Epithelial cell of prostate (primary cell): ENCODE measurements at regions not wholly inside any gene's neighbourhood (a gene's known extent, or its start where the extent isn't known, plus 50 kb on each side); places are given as distances from the start of the nearest gene placed in this dataset.
"Not testable (repeated sequence)": the region's sequence is repeated elsewhere in the genome, so short reads cannot be mapped to it uniquely, and the experiment has no call there.

Experiments used
- DNase-seq: peaks from one replicate; pipeline ENCODE4 v3.0.0-alpha.2; 2011; ENCODE audit warnings: low read depth, low spot score
- H3K27ac ChIP-seq: fragments of 450-650 bp; 2 replicates; pipeline ENCODE4 v1.5.1; 2017; ENCODE audit warnings: mild to moderate bottlenecking

DNA sequence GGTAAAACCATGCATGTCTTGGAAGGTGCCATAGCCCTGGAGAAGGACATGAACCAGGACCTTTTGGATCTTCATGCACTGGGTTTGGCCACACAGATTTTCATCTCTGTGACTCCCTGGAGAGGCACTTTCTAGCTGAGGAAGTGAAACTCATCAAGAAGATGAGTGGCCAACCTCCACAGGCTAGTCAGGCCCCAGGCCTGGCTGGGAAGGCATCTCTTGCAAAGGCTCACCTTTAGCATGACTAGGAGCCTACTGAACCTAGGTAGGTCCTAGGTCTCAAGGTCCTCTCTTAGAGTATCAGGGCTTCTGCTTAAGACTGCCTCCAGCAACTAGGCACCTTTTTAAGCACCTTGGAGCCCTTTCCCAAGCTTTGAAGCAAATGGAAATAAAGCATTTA, 1448.7 kb upstream of the ACO1 start:
- H3K27ac ChIP-seq, result no peak overlapping the region
- no peak for DNase-seq

DNA sequence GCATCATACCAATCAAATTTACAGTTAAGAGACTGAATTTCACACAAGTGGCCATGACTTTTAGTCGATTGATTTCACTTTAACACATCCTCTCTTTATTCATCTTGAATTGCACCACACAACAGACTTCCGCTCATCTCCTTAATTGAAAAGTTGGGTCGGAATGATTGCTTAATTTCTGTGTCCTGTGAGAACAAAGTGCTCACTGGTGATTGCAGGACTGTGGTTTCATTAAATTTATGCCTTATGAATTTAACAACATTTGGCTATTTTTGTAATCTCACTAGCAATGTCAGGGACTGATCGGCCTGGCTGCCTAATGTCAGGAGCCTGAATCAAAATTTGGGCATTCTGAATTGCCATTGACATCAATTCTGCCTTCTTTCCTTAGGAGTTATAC, 1447.3 kb upstream of the ACO1 start:
- DNase-seq, result no peak
- no peak overlapping the region for H3K27ac ChIP-seq

DNA sequence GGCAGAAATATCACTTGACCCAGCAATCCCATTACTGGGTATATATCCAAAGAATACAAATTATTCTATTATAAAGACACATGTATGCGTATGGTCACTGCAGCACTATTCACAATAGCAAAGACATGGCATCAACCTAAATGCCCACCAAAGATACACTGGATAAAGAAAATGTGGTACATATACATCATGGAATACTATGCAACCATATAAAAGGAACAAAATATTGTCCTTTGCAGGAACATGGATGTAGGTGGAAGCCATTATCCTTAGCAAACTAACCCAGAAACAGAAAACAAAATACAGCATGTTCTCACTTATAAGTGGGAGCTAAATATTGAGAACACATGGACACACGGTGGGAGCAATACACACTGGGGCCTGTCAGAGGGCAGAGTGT, 1441.6 kb upstream of the ACO1 start:
- not testable (repeated sequence) for H3K27ac ChIP-seq, DNase-seq

DNA sequence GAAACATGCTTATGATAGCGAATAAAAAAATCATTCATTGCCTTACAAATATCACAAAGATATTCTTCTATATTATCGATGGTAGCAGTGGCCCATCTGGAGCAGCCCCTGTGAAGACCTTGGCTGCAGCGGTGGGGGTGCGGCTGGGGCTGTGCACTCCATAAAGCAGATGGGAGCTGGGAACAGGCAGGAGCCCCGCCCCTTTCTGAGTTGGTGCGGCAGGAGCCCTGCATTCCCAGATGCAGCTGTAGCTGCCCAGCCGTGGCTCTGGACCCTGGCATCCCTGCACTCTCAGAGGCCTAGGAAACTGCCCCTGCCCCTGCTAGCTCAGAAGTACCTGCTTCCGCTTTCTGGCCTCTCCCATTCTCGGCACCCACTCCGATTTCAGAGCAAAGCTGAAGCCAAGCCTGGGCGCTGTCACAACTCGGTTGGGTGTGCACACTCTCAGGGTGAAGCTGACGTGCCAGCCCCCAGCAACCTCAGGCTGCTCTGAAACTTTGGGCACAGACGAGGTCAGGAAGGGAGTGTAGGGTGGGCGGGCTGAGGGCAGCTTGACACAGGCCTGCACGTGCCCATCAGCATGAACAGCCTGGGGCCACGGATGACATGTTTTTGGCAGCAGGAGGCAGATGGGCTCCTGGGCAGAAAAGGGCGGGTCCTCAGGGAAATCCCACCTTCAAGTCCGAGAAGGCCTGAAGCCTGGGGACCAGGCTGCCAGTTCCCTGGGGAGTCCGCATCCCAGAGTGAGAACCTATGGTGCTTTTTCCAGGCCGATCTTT, 1440.8 kb upstream of the ACO1 start:
- no peak for DNase-seq
- no peak overlapping the region for H3K27ac ChIP-seq

DNA sequence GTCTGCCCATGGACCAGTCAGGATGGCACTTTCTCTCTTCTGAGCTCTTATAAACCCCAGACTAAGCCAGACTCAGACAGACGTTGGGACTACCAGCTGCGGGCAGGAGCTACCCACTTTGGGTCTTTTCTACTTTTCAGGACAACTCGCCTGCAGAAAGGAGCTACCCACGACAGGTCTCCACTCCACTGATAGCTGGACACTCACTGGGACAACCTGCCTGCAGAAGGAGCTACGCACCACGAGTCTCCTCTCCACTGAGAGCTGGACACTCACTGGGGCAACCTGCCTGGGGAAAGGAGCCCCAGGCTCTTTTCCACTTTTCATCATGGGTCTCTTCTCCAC, 1440.2 kb upstream of the ACO1 start:
- DNase-seq, result no peak
- H3K27ac ChIP-seq, result no peak overlapping the region

DNA sequence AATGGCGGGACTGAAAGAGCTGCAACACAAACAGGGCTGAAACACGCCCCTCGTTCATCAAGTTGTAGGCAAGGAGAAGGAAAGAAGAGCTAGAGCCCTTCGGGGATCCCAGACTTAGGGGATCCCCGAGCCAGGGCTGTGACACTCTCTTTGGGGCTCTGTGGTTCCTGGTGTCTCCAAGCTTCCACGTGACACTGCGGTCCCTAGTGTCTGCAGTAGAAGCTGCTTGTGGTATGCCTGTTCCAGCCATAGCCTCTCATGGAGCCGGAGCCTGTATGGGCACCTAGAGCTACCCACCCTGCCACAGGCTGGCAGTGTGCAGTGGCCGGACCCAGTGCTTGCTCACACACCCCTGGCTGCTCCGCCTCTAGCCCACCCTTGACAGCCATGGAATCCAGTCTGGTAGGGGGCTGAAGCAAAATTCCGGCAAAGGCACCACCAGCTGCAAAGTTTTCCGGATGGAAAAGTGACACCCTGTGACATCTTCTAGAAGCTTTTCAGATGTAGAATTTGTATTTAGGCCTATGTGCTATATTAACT, 1439.6 kb upstream of the ACO1 start:
- no peak overlapping the region for H3K27ac ChIP-seq
- DNase-seq, result no peak

DNA sequence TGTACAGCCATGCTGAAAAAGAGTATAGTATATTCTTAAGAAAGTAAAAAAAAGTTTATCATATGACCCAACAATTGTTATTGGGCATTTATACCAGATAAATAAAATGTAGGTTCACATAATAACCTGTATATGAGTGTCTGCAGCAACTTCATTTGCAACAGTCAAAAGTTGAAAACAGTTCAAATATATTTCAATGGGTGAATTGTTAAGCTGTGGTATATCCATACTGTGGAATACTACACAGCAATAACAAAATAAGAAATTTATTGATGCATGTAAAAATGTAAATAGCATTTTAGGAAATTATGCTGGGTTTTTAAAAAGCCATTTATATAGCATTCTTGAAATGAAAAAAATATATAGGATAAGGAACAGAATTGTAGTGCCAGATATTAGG, 1420.1 kb upstream of the ACO1 start:
- no peak for DNase-seq
- H3K27ac ChIP-seq, result no peak overlapping the region

DNA sequence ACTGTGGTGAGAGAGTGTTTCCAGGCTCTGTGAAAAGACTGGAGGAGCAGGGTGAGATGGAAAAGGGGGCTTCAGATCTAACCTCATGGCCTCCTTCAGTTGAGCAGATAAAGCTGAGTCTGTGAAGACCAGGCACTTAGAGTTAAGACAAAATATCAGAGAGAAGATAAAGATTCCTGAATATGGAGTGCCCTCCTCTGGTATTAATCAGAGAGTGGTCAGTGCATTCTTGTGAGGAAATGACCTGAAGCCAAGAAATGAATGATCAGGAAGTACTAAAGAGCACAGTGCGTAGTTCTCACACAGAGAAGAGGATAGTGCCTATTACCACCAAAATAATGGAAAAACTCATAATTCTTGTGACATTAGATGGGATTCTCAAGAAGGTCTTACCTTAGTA, 1417.0 kb upstream of the ACO1 start:
- no peak for DNase-seq

DNA sequence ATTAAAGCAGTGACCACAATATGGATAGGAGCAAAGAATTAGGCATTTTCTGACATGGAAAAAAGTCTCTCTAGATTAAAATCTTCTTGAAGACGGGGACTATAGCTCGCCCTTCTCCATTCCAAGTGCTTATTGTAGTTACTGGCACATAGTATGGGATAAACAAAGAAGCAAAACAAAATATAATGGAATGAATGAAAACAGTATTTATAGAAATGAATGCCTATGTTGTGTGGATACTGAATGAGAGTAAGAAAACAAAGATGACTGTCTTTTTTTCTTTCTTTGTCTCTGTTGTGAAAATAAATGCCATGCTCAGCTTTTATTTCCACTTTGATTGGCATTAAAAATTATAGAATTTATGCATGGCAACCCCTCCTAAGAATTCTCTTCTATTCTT, 1414.3 kb upstream of the ACO1 start:
- DNase-seq, result no peak
- no peak overlapping the region for H3K27ac ChIP-seq

More for the DNA sequence above, 1417.0 kb upstream of the ACO1 start:
- no peak overlapping the region for H3K27ac ChIP-seq

DNA sequence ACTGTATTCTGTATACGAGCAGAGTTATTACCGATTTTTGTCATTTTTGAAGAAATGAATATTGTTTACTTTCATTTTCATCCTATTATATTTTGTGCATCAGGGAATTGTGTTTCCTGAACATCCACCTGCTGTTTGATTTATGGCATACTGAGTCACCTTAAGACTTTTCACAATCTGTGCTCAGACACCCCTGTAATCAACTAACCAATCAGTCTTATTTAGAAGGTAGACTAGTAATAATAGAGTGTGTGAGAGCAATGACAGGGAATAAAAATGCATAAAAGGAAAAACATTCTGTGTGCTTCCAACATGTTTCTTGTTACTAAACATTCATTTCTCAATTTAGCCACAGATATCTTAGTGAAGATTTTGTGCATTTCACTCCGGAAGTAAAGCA, 1413.6 kb upstream of the ACO1 start:
- H3K27ac ChIP-seq, result no peak overlapping the region
- no peak for DNase-seq

DNA sequence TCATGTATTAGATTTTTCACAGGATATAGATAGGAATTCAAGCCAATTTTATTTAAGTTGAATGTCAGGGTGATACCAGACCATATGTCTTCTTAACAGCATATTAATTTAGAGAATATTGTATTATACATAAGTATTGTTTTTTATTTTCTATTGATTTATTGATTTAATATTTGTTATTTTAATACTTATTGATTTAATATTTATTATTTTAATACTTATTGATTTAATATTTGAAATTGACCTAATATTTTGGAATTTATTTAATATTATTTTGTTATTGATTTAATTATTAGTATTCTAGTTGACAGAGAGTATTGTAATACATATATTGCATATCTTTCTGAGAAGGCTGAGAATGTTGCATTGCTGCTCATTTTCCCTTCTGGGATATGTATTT, 1411.8 kb upstream of the ACO1 start:
- no peak overlapping the region for H3K27ac ChIP-seq
- DNase-seq, result no peak

DNA sequence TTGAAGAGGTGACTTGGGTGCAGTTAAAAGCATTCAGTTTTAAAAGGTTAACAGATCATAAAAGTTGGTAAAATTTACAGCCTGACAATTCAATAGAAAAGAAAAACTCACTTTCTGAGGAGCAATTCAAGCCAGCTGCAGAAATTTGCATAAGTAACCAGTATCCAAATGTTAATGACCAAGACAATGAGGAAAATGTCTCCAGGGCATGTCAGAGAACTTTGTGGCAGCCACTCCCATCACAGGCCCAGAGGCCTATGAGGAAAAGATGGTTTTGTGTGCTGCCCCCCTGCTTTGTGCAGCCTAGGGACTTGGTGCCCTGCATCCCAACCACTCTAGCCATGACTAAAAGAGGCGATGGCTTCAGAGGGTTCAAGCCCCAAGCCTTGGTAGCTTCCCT, 1406.5 kb upstream of the ACO1 start:
- H3K27ac ChIP-seq, result no peak overlapping the region
- no peak for DNase-seq

DNA sequence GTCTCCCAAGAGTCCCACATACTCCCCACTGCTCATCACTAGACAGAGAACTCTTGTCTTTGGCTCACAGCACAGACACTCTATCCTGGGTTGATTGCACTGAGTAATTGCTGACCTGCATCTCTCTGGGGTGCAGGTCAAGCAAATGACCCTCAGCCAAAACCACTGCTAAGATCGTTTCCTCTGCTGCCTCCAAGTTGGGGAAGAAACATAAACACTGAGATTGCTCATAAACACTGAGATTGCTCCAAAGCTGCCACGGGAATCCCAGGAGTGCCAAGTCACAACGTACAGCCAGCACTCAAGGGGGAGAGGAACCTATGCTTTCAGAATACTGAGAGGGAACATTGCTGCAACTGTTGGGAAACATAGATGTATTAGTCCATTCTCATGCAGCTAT, 1402.1 kb upstream of the ACO1 start:
- DNase-seq, result no peak
- H3K27ac ChIP-seq, result no peak overlapping the region

DNA sequence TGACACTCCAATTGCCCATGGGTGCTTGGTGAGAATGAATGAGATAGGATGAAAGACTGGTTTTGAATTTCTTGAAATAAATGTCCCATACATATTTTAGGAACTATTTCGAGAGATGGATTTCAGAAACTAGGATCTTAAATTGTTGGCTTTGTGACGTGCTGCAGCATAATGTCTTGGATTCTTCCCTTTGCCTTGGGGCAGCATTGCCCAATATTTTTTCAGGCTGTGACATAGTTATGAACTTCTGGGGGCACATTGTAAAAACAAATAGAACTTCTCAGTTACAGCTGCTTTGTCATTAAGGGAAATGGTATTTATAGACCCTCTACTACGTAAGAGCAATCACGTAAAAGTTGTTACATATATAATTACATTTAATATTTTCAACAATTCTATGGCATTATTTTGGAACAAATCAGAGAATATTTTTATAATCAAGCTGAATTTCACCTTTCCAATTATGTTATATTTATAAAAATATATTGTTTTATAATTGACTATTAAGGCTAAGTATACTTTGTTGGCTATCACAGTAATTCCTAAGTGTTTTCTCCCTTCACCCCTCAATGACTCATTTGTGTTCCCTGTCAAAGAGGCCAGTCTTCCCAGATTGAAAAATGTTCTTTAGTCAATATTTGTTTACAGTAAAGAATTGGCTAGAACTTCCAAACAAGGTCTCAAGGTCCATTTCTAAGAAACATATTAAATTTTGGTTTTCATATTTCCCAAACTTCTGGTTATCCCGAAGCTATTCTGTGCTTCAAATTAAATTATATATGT, 1388.3 kb upstream of the ACO1 start:
- no peak for DNase-seq
- H3K27ac ChIP-seq, result no peak overlapping the region

DNA sequence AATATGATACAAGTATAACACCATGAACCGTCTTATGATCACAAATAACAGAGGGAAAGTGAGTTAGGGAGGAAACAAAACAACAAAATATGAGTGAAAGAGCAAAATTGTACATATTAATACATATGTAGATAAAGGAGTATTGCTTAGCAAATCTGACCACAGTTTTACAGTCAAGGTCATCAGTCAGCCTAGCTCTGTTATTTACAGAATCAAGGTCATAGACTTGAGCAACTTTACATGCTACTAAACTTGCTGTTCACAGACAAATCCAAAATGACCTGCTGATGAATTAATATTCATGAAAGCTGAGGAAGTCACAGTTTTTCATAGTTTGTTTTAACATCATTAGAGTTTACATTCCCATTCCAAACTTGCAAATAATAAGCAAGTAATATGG, 1387.7 kb upstream of the ACO1 start:
- DNase-seq, result no peak
- H3K27ac ChIP-seq, result no peak overlapping the region

DNA sequence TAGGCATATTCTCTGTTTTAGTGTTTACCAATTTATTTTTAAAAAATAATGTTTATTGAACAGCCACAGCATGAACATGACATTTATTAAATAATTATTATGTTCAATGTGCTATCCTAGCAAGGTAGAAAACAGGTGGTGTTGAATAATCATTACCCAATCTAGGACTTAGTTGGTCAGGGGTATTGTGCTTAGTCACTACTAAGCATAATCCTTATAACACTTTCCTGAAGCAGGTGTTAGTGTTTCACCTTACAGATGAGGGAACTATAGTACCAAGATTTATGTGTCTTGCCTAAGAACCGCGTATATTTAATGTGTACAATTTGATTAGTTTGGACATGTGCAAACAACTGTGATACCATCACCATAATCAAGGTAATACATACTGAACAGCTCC, 1387.2 kb upstream of the ACO1 start:
- no peak for DNase-seq

DNA sequence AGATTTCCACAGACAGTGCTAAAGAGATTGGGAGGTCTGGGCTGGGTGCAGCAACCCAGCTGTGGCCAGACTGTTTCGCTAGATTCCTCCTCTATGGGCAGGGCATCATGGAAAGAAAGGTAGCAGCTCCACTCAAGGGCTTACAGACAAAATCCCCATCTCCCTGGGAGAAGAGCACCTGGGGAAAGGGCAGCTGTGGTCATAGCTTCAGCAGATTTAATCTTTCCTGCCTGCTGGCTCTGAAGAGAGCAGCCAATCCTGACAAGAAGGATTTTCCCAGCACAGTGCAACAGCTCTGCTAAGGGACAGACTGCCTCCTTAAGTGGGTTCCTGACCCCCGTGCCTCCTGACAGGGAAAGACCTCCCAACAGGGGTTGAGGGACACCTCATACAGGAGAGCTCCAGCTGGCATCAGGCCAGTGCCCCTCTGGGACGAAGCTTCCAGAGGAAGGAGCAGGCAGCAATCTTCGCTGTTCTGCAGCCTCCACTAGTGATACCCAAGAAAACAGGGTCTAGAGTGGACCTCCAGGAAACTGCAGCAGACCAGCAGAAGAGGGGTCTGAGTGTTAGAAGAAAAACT, 1379.3 kb upstream of the ACO1 start:
- no peak overlapping the region for H3K27ac ChIP-seq
- DNase-seq, result no peak

More for the DNA sequence above, 1387.2 kb upstream of the ACO1 start:
- H3K27ac ChIP-seq, result no peak overlapping the region

DNA sequence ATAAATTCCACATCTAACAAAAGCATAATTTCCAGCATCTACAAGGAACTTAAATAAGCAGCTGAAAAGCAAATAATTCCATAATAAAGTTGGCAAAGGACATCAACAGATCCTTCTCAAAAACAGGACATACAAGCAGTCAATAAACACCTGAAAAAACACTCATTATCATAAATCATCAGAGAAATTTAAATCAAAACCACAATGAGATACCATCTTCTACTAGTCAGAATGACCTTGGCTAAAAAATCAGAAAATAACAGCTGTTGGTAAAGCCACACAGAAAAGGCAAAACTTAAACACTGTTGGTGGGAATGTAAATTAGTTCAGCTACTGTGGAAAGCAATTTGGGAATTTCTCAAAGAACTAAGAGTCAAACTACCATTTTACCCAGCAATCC, 1371.1 kb upstream of the ACO1 start:
- DNase-seq, result no peak
- H3K27ac ChIP-seq, result no peak overlapping the region

DNA sequence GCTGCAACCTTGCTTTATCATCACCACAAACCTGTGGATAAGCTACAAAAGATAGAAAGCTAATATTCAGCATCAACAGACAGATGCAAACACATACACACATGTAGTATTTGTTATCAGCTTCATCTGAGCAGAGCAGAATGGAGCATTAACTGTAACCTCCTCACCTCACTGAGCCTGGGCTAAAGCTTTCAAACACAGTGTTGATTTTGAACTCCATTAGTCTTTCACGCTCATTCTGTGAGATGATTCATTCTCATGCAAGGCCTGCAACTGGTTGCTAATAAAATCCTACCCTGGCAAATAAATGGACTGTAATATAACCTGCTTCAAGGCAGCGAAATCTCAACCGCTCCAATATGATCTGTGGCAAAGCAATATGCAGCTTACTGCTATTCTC, 1360.6 kb upstream of the ACO1 start:
- H3K27ac ChIP-seq, result no peak overlapping the region

DNA sequence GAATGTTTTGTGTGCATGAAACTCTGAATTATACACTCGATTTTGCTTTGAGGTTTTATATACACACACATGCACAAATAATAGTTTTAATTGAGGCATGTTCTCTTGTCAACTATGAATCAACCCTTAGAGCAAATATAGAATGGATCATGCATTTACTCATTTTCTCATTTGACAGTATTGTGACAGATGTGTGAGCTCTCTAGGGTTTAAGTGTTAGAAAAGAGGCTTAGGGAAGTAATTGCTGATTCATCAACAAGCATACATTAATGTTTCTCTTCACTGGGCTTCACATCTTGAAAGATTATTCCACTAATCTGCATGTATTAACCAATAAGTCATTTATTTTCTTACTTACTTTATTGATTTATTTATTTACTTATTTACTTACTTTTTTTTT, 1356.8 kb upstream of the ACO1 start:
- DNase-seq, result no peak
- H3K27ac ChIP-seq, result no peak overlapping the region

More for the DNA sequence above, 1360.6 kb upstream of the ACO1 start:
- DNase-seq, result no peak

DNA sequence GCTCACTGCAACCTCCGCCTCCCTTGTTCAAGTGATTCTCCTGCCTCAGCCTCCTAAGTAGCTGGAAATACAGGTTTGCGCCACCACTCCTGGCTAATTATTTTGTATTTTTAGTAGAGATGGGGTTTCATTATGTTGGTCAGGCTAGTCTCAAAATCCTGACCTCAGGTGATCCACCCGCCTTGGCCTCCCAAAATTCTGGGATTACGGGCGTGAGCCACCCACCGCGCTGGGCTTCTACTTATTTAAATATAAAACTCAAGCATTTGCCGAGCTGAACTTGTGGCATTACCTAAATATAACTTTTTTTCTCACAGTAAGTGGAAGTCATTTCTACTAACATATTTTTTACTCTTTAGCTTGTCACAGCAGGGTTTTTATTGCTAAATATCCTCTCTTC, 1356.3 kb upstream of the ACO1 start:
- DNase-seq, result no peak
- no peak overlapping the region for H3K27ac ChIP-seq
